ENCODE measurements at regions not wholly inside any gene's neighbourhood (a gene's known extent, or its start where the extent isn't known, plus 50 kb on each side); places are given as distances from the start of the nearest gene placed in this dataset.

- peak; percentile 15 for DNase-seq (ENCODE audit: low read depth, low spot score)
- TF ChIP-seq, protein P1, sequence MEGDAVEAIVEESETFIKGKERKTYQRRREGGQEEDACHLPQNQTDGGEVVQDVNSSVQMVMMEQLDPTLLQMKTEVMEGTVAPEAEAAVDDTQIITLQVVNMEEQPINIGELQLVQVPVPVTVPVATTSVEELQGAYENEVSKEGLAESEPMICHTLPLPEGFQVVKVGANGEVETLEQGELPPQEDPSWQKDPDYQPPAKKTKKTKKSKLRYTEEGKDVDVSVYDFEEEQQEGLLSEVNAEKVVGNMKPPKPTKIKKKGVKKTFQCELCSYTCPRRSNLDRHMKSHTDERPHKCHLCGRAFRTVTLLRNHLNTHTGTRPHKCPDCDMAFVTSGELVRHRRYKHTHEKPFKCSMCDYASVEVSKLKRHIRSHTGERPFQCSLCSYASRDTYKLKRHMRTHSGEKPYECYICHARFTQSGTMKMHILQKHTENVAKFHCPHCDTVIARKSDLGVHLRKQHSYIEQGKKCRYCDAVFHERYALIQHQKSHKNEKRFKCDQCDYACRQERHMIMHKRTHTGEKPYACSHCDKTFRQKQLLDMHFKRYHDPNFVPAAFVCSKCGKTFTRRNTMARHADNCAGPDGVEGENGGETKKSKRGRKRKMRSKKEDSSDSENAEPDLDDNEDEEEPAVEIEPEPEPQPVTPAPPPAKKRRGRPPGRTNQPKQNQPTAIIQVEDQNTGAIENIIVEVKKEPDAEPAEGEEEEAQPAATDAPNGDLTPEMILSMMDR (IDR thresholded peaks at IDR 0.05; ENCODE audit: low read depth, low read length): no peak
- in situ Hi-C loops (cut with HindIII; ENCODE audit: low sequenced_read_pairs): no loop called here
- no peak overlapping the region for H3K4me3 ChIP-seq (ENCODE audit: low read depth, low read length)
These were observed 420.6 kb downstream of the COL12A1 start for GRCh38 chr6:74785236-74785635.

- TF ChIP-seq, protein P1 (IDR thresholded peaks at IDR 0.05; ENCODE audit: low read depth, low read length): no peak
- in situ Hi-C loops (cut with HindIII; ENCODE audit: low sequenced_read_pairs): no loop called here
- no peak overlapping the region for H3K4me3 ChIP-seq (ENCODE audit: low read depth, low read length)
- no peak for DNase-seq (ENCODE audit: low read depth, low spot score)
These were observed 423.5 kb downstream of the COL12A1 start for GRCh38 chr6:74782346-74782745.

GRCh38 chr6:74780831-74781230 is 425.0 kb downstream of the COL12A1 start:
- DNase-seq (ENCODE audit: low read depth, low spot score): no peak
- in situ Hi-C loops (cut with HindIII; ENCODE audit: low sequenced_read_pairs): no loop called here

GRCh38 chr6:74768738-74769137 is 437.1 kb downstream of the COL12A1 start:
- in situ Hi-C loops (cut with HindIII; ENCODE audit: low sequenced_read_pairs): no loop called here
- TF ChIP-seq, protein P1 (IDR thresholded peaks at IDR 0.05; ENCODE audit: low read depth, low read length): no peak
- no peak overlapping the region for H3K4me3 ChIP-seq (ENCODE audit: low read depth, low read length)
- DNase-seq (ENCODE audit: low read depth, low spot score): no peak

More at GRCh38 chr6:74780831-74781230, 425.0 kb downstream of the COL12A1 start:
- no peak overlapping the region for H3K4me3 ChIP-seq (ENCODE audit: low read depth, low read length)
- TF ChIP-seq, protein P1 (IDR thresholded peaks at IDR 0.05; ENCODE audit: low read depth, low read length): no peak

DNA sequence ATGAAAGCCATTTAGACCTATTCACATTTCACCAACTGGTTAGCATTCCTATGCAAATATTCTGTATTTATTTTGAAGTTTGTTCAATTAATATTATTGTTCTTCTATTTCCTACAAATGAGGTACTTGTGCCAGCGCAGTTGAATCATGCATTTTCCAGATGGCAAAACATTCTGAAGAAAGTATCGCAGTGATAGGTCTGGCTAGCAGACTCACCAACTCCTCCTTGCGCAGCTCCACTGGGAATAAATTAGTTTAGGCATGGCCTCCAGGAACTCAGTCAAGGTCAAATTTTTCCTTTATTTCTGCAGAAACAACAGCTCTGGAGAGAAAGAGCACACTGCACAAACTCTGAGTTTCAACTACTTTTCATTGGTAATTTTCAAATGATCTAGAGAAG is 437.7 kb downstream of the COL12A1 start:
- DNase-seq (ENCODE audit: low read depth, low spot score): no peak
- TF ChIP-seq, protein P1 (IDR thresholded peaks at IDR 0.05; ENCODE audit: low read depth, low read length): no peak
- no peak overlapping the region for H3K4me3 ChIP-seq (ENCODE audit: low read depth, low read length)
- in situ Hi-C loops (cut with HindIII; ENCODE audit: low sequenced_read_pairs): no loop called here

- no peak overlapping the region for H3K4me3 ChIP-seq (ENCODE audit: low read depth, low read length)
- DNase-seq (ENCODE audit: low read depth, low spot score): no peak
- TF ChIP-seq, protein P1 (IDR thresholded peaks at IDR 0.05; ENCODE audit: low read depth, low read length): no peak
- in situ Hi-C loops (cut with HindIII; ENCODE audit: low sequenced_read_pairs): no loop called here
These were observed 440.4 kb downstream of the COL12A1 start for GRCh38 chr6:74765486-74765885.

GRCh38 chr6:74764486-74764885 is 441.4 kb downstream of the COL12A1 start:
- no peak for DNase-seq (ENCODE audit: low read depth, low spot score)
- TF ChIP-seq, protein P1 (IDR thresholded peaks at IDR 0.05; ENCODE audit: low read depth, low read length): no peak
- H3K4me3 ChIP-seq (ENCODE audit: low read depth, low read length): no peak overlapping the region
- in situ Hi-C loops (cut with HindIII; ENCODE audit: low sequenced_read_pairs): no loop called here

All from astrocyte of the spinal cord (primary cell).